Chondrocyte (in vitro differentiated cells): ENCODE measurements at regions not wholly inside any gene's neighbourhood (a gene's known extent, or its start where the extent isn't known, plus 50 kb on each side); places are given as distances from the start of the nearest gene placed in this dataset.

Source experiments
- DNase-seq: peaks from one replicate; pipeline ENCODE4 v3.0.0; 2021; ENCODE audit warnings: mixed read lengths, low spot score
- H3K27ac Mint-ChIP-seq: one replicate; pipeline ENCODE4 v1.8.0; 2021; ENCODE audit warnings: mild to moderate bottlenecking, moderate library complexity, mixed read lengths; ENCODE audit not compliant: unreplicated experiment
- H3K27me3 Mint-ChIP-seq: 2 replicates; pipeline ENCODE4 v1.8.0; 2021; ENCODE audit warnings: low read depth, mixed read lengths
- H3K36me3 Mint-ChIP-seq: 2 replicates; pipeline ENCODE4 v1.8.0; 2021; ENCODE audit warnings: low read depth, mixed read lengths
- H3K4me1 Mint-ChIP-seq: 2 replicates; pipeline ENCODE4 v1.8.0; 2021; ENCODE audit warnings: low read depth, mild to moderate bottlenecking, mixed read lengths
- H3K4me3 Mint-ChIP-seq: one replicate; pipeline ENCODE4 v1.8.0; 2021; ENCODE audit warnings: mild to moderate bottlenecking, moderate library complexity, mixed read lengths; ENCODE audit not compliant: unreplicated experiment
- H3K9me3 Mint-ChIP-seq: 2 replicates; pipeline ENCODE4 v1.8.0; 2021; ENCODE audit warnings: low read depth, mixed read lengths
- TF ChIP-seq, protein P1 (sequence below): fragments of 200-600 bp; sonication (generic); IDR thresholded peaks from 2 replicates; pipeline ENCODE4 v1.5.0; 2021; ENCODE audit warnings: antibody characterized with exemption, mild to moderate bottlenecking, moderate library complexity

DNA sequence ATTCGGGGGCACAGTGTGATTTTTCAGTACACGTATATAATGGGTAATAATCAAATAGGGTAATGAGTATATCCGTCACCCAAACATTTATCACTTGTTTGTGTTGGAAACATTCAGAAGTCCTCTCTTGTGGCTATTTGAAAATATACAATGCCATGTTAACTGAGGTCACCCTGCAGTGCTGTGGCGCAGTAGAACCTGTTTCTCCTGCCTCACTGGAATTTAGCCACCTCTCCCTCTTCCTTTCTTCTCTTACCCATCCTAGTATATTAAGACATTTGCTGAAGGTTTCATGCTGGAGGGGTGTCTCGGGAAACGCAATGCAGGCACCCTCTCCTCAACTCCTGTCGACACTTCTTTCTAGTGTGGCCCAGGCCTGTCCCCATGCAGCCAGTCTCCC lies 425.3 kb upstream of the MKI67 start:
- no peak for DNase-seq
- Mint-ChIP-seq H3K9me3 (peaks cover 14% of the 10 kb centered on the region), H3K36me3 (no peaks in the 10 kb centered on the region), H3K4me3 (no peak overlapping the region), H3K27me3 (no peaks in the 10 kb centered on the region), H3K27ac (no peak overlapping the region), H3K4me1 (no peaks in the 10 kb centered on the region)
- TF ChIP-seq, protein P1, sequence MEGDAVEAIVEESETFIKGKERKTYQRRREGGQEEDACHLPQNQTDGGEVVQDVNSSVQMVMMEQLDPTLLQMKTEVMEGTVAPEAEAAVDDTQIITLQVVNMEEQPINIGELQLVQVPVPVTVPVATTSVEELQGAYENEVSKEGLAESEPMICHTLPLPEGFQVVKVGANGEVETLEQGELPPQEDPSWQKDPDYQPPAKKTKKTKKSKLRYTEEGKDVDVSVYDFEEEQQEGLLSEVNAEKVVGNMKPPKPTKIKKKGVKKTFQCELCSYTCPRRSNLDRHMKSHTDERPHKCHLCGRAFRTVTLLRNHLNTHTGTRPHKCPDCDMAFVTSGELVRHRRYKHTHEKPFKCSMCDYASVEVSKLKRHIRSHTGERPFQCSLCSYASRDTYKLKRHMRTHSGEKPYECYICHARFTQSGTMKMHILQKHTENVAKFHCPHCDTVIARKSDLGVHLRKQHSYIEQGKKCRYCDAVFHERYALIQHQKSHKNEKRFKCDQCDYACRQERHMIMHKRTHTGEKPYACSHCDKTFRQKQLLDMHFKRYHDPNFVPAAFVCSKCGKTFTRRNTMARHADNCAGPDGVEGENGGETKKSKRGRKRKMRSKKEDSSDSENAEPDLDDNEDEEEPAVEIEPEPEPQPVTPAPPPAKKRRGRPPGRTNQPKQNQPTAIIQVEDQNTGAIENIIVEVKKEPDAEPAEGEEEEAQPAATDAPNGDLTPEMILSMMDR = no peak

DNA sequence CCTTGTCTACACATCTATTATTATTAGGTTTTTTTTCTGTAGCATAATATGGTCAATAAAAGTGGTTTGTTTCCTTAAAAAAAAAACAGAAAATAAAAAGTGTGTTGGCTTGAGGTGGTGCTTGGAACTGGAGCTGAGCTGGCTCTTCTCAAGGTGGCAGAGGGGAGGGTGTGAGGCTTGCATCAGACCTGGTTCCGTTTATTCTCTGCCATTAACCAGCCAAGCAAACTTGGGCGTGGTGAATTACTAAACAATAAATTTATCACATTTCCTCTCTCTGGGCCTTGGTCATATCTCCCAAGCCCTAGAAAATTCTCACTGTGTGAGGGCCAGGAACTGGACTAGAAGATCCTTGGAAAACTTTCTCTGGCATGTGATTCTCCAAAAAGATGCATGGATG lies 427.5 kb upstream of the MKI67 start:
- DNase-seq = no peak
- no peak overlapping the region for H3K27ac Mint-ChIP-seq
- no peak overlapping the region for H3K4me3 Mint-ChIP-seq
- no peaks in the 10 kb centered on the region for H3K4me1 Mint-ChIP-seq
- H3K9me3 Mint-ChIP-seq = peaks cover 12% of the 10 kb centered on the region
- no peaks in the 10 kb centered on the region for H3K27me3 Mint-ChIP-seq
- no peaks in the 10 kb centered on the region for H3K36me3 Mint-ChIP-seq
- TF ChIP-seq, protein P1 = no peak

DNA sequence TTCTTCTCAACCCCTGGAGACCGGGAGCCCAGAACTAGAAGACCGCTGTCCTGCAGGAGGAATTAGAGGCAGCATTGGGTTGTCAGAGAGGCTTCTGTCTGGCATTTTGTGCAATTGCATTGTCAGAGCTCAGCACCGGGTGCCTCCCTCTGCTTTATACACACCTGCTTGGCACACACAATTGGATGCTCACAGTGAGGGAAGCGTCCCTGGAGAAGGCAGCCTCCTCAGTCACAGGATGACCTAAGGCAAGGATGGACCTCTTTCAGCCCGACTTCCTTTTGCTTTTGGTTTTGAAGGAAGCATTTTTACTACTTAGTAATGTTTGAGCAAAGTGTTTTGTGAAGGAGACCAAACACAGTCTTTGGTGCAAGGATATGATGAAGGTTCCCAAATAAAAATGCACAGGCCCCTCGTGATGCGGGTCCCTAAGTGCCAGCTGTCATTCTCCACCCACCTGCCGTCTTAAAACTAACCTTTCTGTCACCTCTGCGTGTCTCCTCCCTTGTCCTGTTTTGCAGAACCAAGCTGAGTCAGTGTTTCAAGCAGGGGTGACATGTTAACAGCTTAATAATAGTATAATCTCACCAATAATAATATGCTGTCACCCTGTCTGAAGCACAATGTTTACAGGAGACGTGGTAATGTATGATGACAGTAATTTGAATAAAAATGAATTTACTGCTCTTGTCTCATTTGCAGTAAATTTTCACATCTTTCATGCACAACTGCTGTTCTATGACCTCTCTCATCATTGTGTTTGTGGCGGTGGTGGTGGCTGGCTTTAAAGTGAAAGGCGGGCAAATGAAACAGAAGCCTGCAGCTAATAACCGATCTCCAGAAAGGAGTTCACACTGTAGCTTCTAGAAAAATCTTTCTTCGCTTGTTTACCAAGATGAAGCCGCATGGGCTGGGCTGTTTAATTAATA lies 430.2 kb upstream of the MKI67 start:
- H3K27ac Mint-ChIP-seq = no peak overlapping the region
- H3K36me3 Mint-ChIP-seq = no peaks in the 10 kb centered on the region
- H3K4me1 Mint-ChIP-seq = no peaks in the 10 kb centered on the region

DNA sequence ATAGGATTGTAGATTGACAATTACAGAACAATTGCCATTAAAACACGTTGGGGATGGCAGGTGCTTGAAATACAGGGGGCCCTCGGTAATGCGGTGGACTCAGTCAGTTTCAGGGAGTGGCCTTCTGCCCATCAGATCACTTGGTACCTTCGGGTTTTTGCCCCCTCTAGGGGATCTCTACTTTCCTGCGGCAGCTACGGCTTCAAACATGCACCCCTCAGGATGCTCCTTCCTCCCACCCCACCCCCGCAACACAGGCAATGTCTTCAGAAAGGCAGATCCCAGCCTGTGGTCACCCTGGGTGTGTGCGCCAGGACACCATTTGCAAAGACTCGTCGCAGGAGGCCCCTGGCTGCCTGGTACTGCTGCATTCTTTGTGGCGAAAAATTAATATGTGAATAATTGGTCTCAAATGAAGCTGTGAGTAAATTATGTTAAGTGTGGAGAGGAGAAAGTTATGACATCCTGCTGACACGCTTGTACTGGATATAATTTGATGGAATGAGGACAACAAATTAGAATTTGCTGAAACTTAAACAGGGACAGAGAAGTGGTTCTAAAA lies 431.0 kb upstream of the MKI67 start:
- no peak overlapping the region for H3K27ac Mint-ChIP-seq
- no peaks in the 10 kb centered on the region for H3K4me1 Mint-ChIP-seq
- no peaks in the 10 kb centered on the region for H3K36me3 Mint-ChIP-seq
- peaks cover 2% of the 10 kb centered on the region for H3K27me3 Mint-ChIP-seq
- no peak overlapping the region for H3K4me3 Mint-ChIP-seq
- H3K9me3 Mint-ChIP-seq = peaks cover 11% of the 10 kb centered on the region
- TF ChIP-seq, protein P1 = no peak
- DNase-seq = no peak

More for the DNA sequence above, 430.2 kb upstream of the MKI67 start:
- TF ChIP-seq, protein P1 = no peak
- peaks cover 6% of the 10 kb centered on the region for H3K9me3 Mint-ChIP-seq
- peaks cover 2% of the 10 kb centered on the region for H3K27me3 Mint-ChIP-seq
- no peak overlapping the region for H3K4me3 Mint-ChIP-seq
- DNase-seq = no peak

DNA sequence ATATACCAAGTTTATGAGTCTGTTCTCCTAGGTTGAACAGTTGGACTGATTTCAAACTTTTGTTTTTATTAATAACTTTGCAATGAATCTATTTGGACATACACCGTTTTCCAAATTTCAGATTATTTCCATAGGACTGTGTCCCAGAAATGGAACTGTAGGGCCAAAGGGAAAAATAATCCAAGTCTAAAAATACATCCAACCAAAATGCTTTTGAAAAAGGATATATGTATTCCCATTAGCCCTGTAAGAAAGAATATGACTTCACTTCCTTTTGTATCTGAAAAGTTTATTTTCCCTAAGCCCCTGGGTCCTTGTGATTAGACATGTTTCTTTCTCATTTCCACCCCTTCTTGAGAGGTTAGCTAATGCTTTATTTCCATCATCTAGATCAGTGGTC lies 434.2 kb upstream of the MKI67 start:
- H3K27me3 Mint-ChIP-seq = peaks cover 2% of the 10 kb centered on the region
- H3K4me1 Mint-ChIP-seq = no peaks in the 10 kb centered on the region
- TF ChIP-seq, protein P1 = no peak
- H3K36me3 Mint-ChIP-seq = no peaks in the 10 kb centered on the region
- no peak for DNase-seq
- peaks cover 20% of the 10 kb centered on the region for H3K9me3 Mint-ChIP-seq
- no peak overlapping the region for H3K27ac Mint-ChIP-seq
- H3K4me3 Mint-ChIP-seq = no peak overlapping the region
